ENCODE measurements at regions not wholly inside any gene's neighbourhood (a gene's known extent, or its start where the extent isn't known, plus 50 kb on each side); places are given as distances from the start of the nearest gene placed in this dataset.

DNA sequence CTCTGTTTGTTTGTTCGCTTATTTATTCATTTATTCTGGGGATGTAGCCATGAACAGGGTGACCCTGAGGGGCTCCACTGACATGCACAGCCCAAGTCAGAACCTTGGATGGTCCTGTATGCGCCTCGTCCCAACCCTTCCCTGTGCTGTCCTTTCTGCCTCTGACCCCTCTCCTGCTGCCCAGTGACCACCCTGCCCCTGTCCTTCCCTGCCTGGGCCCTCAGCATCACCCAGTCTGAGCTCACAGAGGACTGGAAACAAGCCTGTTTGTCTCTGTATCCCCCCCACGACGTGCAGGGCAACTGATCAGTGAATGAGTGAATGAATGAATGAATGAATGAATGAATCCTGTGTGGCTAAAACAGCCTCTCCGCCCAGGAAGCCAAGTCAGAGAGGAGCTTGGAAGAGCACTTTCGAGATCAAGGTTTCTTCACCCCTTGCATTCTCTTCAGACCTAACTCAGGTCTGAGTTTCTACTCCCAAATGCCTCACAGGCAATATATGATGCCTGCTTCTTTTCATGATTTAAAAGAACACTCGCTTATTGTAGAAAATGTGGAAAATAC, 157.7 kb downstream of the SMAD6 start:
- H3K4me2 ChIP-seq (ENCODE audit: control insufficient read depth, extremely low read depth, insufficient read depth, low read depth, low read length), result no peak overlapping the region
- H3K9ac ChIP-seq (ENCODE audit: control insufficient read depth, extremely low read depth, insufficient read depth, low read length), result no peak overlapping the region
- no peaks in the 10 kb centered on the region for H3K36me3 ChIP-seq (ENCODE audit: control insufficient read depth in 2 of 2, extremely low read depth in 1 of 2, insufficient read depth in 2 of 2, low read length in 2 of 2)
- no peaks in the 10 kb centered on the region for H3K9me3 ChIP-seq (ENCODE audit: control insufficient read depth, low read depth, low read length)
- no peak overlapping the region for H3K27ac ChIP-seq (ENCODE audit: control insufficient read depth, insufficient read depth, low read length)
- H3K27me3 ChIP-seq (ENCODE audit: control insufficient read depth, extremely low read depth, insufficient read depth, low read length), result no peaks in the 10 kb centered on the region
- dilution Hi-C loops (cut with MboI; ENCODE audit: extremely low pct_ligation_motif_present, low sequenced_read_pairs), result no loop called here
- no peak for FAIRE-seq
- no peak for TF ChIP-seq EZH2 (IDR thresholded peaks at IDR 0.05; ENCODE audit: low read length)
- TF ChIP-seq, protein P1, sequence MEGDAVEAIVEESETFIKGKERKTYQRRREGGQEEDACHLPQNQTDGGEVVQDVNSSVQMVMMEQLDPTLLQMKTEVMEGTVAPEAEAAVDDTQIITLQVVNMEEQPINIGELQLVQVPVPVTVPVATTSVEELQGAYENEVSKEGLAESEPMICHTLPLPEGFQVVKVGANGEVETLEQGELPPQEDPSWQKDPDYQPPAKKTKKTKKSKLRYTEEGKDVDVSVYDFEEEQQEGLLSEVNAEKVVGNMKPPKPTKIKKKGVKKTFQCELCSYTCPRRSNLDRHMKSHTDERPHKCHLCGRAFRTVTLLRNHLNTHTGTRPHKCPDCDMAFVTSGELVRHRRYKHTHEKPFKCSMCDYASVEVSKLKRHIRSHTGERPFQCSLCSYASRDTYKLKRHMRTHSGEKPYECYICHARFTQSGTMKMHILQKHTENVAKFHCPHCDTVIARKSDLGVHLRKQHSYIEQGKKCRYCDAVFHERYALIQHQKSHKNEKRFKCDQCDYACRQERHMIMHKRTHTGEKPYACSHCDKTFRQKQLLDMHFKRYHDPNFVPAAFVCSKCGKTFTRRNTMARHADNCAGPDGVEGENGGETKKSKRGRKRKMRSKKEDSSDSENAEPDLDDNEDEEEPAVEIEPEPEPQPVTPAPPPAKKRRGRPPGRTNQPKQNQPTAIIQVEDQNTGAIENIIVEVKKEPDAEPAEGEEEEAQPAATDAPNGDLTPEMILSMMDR (optimal IDR thresholded peaks at IDR 0.05 in 1 of 3, IDR thresholded peaks at IDR 0.05 in 1 of 3, conservative IDR thresholded peaks at IDR 0.05 in 1 of 3; ENCODE audit: extremely low read depth in 1 of 3, insufficient read depth in 2 of 3, low read length in 3 of 3), result no peak
- H3K79me2 ChIP-seq (ENCODE audit: control insufficient read depth, insufficient read depth, low read length), result no peaks in the 10 kb centered on the region
- no peaks in the 10 kb centered on the region for H4K20me1 ChIP-seq (ENCODE audit: control insufficient read depth, extremely low read depth, insufficient read depth, low read length)
- no peak overlapping the region for H2AFZ ChIP-seq (ENCODE audit: control insufficient read depth, low read length)
- no peak overlapping the region for H3K4me3 ChIP-seq (ENCODE audit: control insufficient read depth in 2 of 3, extremely low read depth in 1 of 3, insufficient read depth in 2 of 3, low read depth in 1 of 3, low read length in 3 of 3)
- no peak for DNase-seq (ENCODE audit: low read depth, low spot score)
- no peaks in the 10 kb centered on the region for H3K9me1 ChIP-seq (ENCODE audit: control insufficient read depth, extremely low read depth, insufficient read depth, low read length)
- peaks cover 8% of the 10 kb centered on the region for H3K4me1 ChIP-seq (ENCODE audit: control insufficient read depth, extremely low read depth, insufficient read depth, low read length)

DNA sequence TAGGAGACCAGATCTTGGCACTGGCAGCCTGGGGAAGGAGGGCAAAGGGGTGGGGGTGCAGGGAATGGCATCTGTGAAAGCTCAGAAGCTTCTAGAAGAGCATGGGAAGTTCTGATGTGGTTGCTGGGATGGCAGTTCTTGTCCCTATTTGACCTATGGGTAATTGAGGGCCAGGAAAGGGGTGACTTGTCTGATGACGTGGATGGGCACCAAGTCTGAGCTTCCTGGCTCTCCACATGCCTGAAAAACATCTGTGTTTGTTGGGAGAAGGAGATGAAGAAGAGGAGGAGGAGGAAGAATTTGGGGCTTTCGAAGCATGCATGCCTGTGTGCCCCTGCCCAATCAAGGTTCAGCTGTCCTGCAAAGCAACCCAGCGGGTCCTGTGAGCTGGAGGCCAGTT, 158.8 kb downstream of the SMAD6 start:
- no peak overlapping the region for H3K27ac ChIP-seq (ENCODE audit: control insufficient read depth, insufficient read depth, low read length)
- dilution Hi-C loops (cut with MboI; ENCODE audit: extremely low pct_ligation_motif_present, low sequenced_read_pairs), result no loop called here
- no peak overlapping the region for H3K4me2 ChIP-seq (ENCODE audit: control insufficient read depth, extremely low read depth, insufficient read depth, low read depth, low read length)

More for the DNA sequence above, 158.8 kb downstream of the SMAD6 start:
- Histone ChIP-seq H3K9me3 (ENCODE audit: control insufficient read depth, low read depth, low read length) (no peaks in the 10 kb centered on the region), H3K9me1 (ENCODE audit: control insufficient read depth, extremely low read depth, insufficient read depth, low read length) (no peaks in the 10 kb centered on the region), H3K79me2 (ENCODE audit: control insufficient read depth, insufficient read depth, low read length) (no peaks in the 10 kb centered on the region), H3K4me1 (ENCODE audit: control insufficient read depth, extremely low read depth, insufficient read depth, low read length) (peaks cover 8% of the 10 kb centered on the region), H3K27me3 (ENCODE audit: control insufficient read depth, extremely low read depth, insufficient read depth, low read length) (no peaks in the 10 kb centered on the region), H3K36me3 (ENCODE audit: control insufficient read depth in 2 of 2, extremely low read depth in 1 of 2, insufficient read depth in 2 of 2, low read length in 2 of 2) (no peaks in the 10 kb centered on the region), H2AFZ (ENCODE audit: control insufficient read depth, low read length) (no peak overlapping the region), H3K4me3 (ENCODE audit: control insufficient read depth in 2 of 3, extremely low read depth in 1 of 3, insufficient read depth in 2 of 3, low read depth in 1 of 3, low read length in 3 of 3) (no peak overlapping the region), H4K20me1 (ENCODE audit: control insufficient read depth, extremely low read depth, insufficient read depth, low read length) (no peaks in the 10 kb centered on the region), H3K9ac (ENCODE audit: control insufficient read depth, extremely low read depth, insufficient read depth, low read length) (no peak overlapping the region)
- TF ChIP-seq, protein P1 (optimal IDR thresholded peaks at IDR 0.05 in 1 of 3, IDR thresholded peaks at IDR 0.05 in 1 of 3, conservative IDR thresholded peaks at IDR 0.05 in 1 of 3; ENCODE audit: extremely low read depth in 1 of 3, insufficient read depth in 2 of 3, low read length in 3 of 3), result no peak
- no peak for TF ChIP-seq EZH2 (IDR thresholded peaks at IDR 0.05; ENCODE audit: low read length)
- no peak for FAIRE-seq
- no peak for DNase-seq (ENCODE audit: low read depth, low spot score)
